ENCODE measurements at regions not wholly inside any gene's neighbourhood (a gene's known extent, or its start where the extent isn't known, plus 50 kb on each side); places are given as distances from the start of the nearest gene placed in this dataset.

DNA sequence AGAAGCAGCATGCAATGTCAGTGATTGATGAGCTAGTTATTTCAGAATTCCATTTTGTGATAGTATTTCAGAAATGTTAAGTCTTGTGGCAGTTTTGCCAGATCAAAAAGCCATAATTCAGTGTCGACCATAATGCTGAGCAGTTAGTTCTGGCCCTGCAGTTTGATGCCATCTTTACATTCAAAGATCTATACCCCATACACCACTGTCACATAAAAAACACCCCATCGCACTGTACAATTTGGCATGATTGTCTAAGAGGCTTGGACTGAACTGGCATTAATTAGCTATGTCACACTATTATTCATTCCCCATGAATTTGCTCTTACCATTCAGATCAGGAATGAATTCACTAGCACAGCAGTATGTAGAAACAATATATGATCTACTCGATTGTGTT is 127.7 kb upstream of the EPHA3 start:
- no peaks in the 10 kb centered on the region for H3F3A ChIP-seq (ENCODE audit: insufficient read depth, low read length)

DNA sequence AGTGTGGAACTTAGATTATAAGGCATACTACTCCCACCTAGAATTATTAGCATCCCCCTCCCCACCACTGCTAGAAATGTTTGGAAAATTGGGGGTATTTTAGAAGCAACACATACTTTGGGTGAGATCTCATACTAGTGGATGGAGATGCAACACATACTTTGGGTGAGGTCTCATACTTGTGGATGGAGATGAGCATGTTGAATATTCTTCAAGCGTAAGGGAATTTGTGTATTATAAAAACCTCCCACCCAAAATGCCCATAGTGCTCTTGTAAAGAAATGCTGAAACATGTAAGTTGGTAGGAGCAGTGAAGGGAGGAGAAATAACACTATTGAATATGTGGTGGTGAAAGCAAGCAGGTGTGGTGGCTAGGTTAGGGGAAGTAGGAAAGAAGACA is 124.0 kb upstream of the EPHA3 start:
- Histone ChIP-seq H3K4me2 (ENCODE audit: low read length) (no peak overlapping the region), H3F3A (ENCODE audit: insufficient read depth, low read length) (no peaks in the 10 kb centered on the region), H2AFZ (ENCODE audit: low read length) (no peak overlapping the region), H3K4me1 (ENCODE audit: insufficient read depth, low read length, severe bottlenecking) (no peaks in the 10 kb centered on the region), H3K79me2 (ENCODE audit: insufficient read depth, low read length) (no peaks in the 10 kb centered on the region), H3K27ac (ENCODE audit: low read depth, low read length, poor library complexity, severe bottlenecking) (no peak overlapping the region), H4K20me1 (ENCODE audit: insufficient read depth, low read length) (no peaks in the 10 kb centered on the region), H3K9me3 (ENCODE audit: low read length) (no peaks in the 10 kb centered on the region), H3K4me3 (ENCODE audit: low read depth, low read length, poor library complexity, severe bottlenecking) (no peak overlapping the region), H3K36me3 (ENCODE audit: insufficient read depth, low read length) (no peaks in the 10 kb centered on the region), H3K27me3 (ENCODE audit: insufficient read depth, low read length) (no peaks in the 10 kb centered on the region), H3K9ac (ENCODE audit: low read length) (no peak overlapping the region), H3K9me2 (ENCODE audit: low read depth, low read length) (no peaks in the 10 kb centered on the region)
- TF ChIP-seq, protein P1, sequence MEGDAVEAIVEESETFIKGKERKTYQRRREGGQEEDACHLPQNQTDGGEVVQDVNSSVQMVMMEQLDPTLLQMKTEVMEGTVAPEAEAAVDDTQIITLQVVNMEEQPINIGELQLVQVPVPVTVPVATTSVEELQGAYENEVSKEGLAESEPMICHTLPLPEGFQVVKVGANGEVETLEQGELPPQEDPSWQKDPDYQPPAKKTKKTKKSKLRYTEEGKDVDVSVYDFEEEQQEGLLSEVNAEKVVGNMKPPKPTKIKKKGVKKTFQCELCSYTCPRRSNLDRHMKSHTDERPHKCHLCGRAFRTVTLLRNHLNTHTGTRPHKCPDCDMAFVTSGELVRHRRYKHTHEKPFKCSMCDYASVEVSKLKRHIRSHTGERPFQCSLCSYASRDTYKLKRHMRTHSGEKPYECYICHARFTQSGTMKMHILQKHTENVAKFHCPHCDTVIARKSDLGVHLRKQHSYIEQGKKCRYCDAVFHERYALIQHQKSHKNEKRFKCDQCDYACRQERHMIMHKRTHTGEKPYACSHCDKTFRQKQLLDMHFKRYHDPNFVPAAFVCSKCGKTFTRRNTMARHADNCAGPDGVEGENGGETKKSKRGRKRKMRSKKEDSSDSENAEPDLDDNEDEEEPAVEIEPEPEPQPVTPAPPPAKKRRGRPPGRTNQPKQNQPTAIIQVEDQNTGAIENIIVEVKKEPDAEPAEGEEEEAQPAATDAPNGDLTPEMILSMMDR (IDR thresholded peaks at IDR 0.05; ENCODE audit: low read length): no peak
- TF ChIP-seq EZH2 (IDR thresholded peaks at IDR 0.05; ENCODE audit: borderline replicate concordance, low read length): no peak

More for the DNA sequence above, 127.7 kb upstream of the EPHA3 start:
- Histone ChIP-seq H3K27ac (ENCODE audit: low read depth, low read length, poor library complexity, severe bottlenecking) (no peak overlapping the region), H3K9me2 (ENCODE audit: low read depth, low read length) (no peaks in the 10 kb centered on the region), H3K9me3 (ENCODE audit: low read length) (no peaks in the 10 kb centered on the region), H3K9ac (ENCODE audit: low read length) (no peak overlapping the region), H4K20me1 (ENCODE audit: insufficient read depth, low read length) (no peaks in the 10 kb centered on the region), H3K4me3 (ENCODE audit: low read depth, low read length, poor library complexity, severe bottlenecking) (no peak overlapping the region), H3K27me3 (ENCODE audit: insufficient read depth, low read length) (no peaks in the 10 kb centered on the region), H3K79me2 (ENCODE audit: insufficient read depth, low read length) (no peaks in the 10 kb centered on the region), H3K4me1 (ENCODE audit: insufficient read depth, low read length, severe bottlenecking) (no peaks in the 10 kb centered on the region), H3K36me3 (ENCODE audit: insufficient read depth, low read length) (no peaks in the 10 kb centered on the region), H2AFZ (ENCODE audit: low read length) (no peak overlapping the region), H3K4me2 (ENCODE audit: low read length) (no peak overlapping the region)
- TF ChIP-seq, protein P1 (IDR thresholded peaks at IDR 0.05; ENCODE audit: low read length): no peak
- no peak for TF ChIP-seq EZH2 (IDR thresholded peaks at IDR 0.05; ENCODE audit: borderline replicate concordance, low read length)

DNA sequence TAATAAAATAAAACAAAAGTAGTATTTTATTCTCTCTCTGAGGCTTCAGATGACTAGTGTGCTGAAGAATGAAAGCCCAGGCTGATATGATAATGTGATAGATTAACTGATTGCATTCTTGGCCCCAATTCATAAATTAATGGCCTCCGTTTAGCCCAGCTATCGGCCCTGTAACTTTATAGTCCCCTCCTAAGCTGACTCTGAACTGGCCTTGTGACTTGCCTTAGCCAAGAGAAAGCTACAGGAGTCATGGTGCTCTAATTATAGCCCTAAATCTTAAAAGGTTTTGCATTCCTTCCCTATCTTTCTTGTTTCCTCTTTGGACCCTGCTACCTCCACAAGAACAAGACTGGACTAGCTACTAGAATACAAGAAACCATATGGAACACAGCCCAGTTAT is 123.2 kb upstream of the EPHA3 start:
- H3K27ac ChIP-seq (ENCODE audit: low read depth, low read length, poor library complexity, severe bottlenecking): no peak overlapping the region
- no peaks in the 10 kb centered on the region for H3K79me2 ChIP-seq (ENCODE audit: insufficient read depth, low read length)
- no peaks in the 10 kb centered on the region for H3K27me3 ChIP-seq (ENCODE audit: insufficient read depth, low read length)
- no peak overlapping the region for H3K4me2 ChIP-seq (ENCODE audit: low read length)
- no peak overlapping the region for H3K4me3 ChIP-seq (ENCODE audit: low read depth, low read length, poor library complexity, severe bottlenecking)
- H3K36me3 ChIP-seq (ENCODE audit: insufficient read depth, low read length): no peaks in the 10 kb centered on the region
- H4K20me1 ChIP-seq (ENCODE audit: insufficient read depth, low read length): no peaks in the 10 kb centered on the region
- no peak overlapping the region for H3K9ac ChIP-seq (ENCODE audit: low read length)
- TF ChIP-seq, protein P1 (IDR thresholded peaks at IDR 0.05; ENCODE audit: low read length): no peak
- no peak for TF ChIP-seq EZH2 (IDR thresholded peaks at IDR 0.05; ENCODE audit: borderline replicate concordance, low read length)
- H2AFZ ChIP-seq (ENCODE audit: low read length): no peak overlapping the region
- no peaks in the 10 kb centered on the region for H3K9me2 ChIP-seq (ENCODE audit: low read depth, low read length)
- no peaks in the 10 kb centered on the region for H3F3A ChIP-seq (ENCODE audit: insufficient read depth, low read length)
- H3K9me3 ChIP-seq (ENCODE audit: low read length): no peaks in the 10 kb centered on the region
- H3K4me1 ChIP-seq (ENCODE audit: insufficient read depth, low read length, severe bottlenecking): no peaks in the 10 kb centered on the region

Measured in OCI-LY1 (cell line).